Kidney tubule cell (primary cell): ENCODE measurements at regions not wholly inside any gene's neighbourhood (a gene's known extent, or its start where the extent isn't known, plus 50 kb on each side); places are given as distances from the start of the nearest gene placed in this dataset.
A peak's percentile ranks its signal among the peaks of the same experiment; 100 is the strongest.

ENCODE experiments used
- DNase-seq: peaks from one replicate; pipeline ENCODE4 v3.0.0-alpha.2; 2018; ENCODE audit warnings: low spot score

GRCh38 chr13:99663185-99663825 lies 162.0 kb downstream of the TM9SF2 start:
- DNase-seq: no peak

GRCh38 chr13:99662678-99663077 lies 161.4 kb downstream of the TM9SF2 start:
- no peak for DNase-seq

GRCh38 chr13:99661791-99662190 lies 160.5 kb downstream of the TM9SF2 start:
- DNase-seq: no peak

- DNase-seq: no peak
Observed at GRCh38 chr13:99659866-99660554, 158.7 kb downstream of the TM9SF2 start.

GRCh38 chr13:99659226-99659625 lies 158.0 kb downstream of the TM9SF2 start:
- DNase-seq: no peak

GRCh38 chr13:99658261-99658991 lies 157.2 kb downstream of the TM9SF2 start:
- peak; percentile 61 for DNase-seq

- peak; percentile 15 for DNase-seq
Observed at GRCh38 chr13:99657848-99658260, 156.6 kb downstream of the TM9SF2 start.

- no peak for DNase-seq
Observed at GRCh38 chr13:99656844-99657381, 155.6 kb downstream of the TM9SF2 start.

- DNase-seq: peak; percentile 82
Observed at GRCh38 chr13:99656092-99656745, 154.9 kb downstream of the TM9SF2 start.

- DNase-seq: peak; percentile 100
Observed at GRCh38 chr13:99655351-99656091, 154.2 kb downstream of the TM9SF2 start.

- DNase-seq: no peak
Observed at GRCh38 chr13:99654076-99654475, 152.8 kb downstream of the TM9SF2 start.

GRCh38 chr13:99653526-99653925 lies 152.3 kb downstream of the TM9SF2 start:
- peak; percentile 19 for DNase-seq

- no peak for DNase-seq
Observed at GRCh38 chr13:99652901-99653300, 151.6 kb downstream of the TM9SF2 start.

- DNase-seq: no peak
Observed at GRCh38 chr13:99652141-99652540, 150.9 kb downstream of the TM9SF2 start.

GRCh38 chr13:99651016-99651415 lies 149.7 kb downstream of the TM9SF2 start:
- DNase-seq: no peak

- no peak for DNase-seq
Observed at GRCh38 chr13:99650410-99650809, 149.1 kb downstream of the TM9SF2 start.

GRCh38 chr13:99648927-99649326 lies 147.7 kb downstream of the TM9SF2 start:
- DNase-seq: no peak

- no peak for DNase-seq
Observed at GRCh38 chr13:99648066-99648665, 146.9 kb downstream of the TM9SF2 start.

GRCh38 chr13:99647596-99647985 lies 146.3 kb downstream of the TM9SF2 start:
- DNase-seq: no peak

- DNase-seq: no peak
Observed at GRCh38 chr13:99646866-99647595, 145.8 kb downstream of the TM9SF2 start.
